ENCODE measurements at regions not wholly inside any gene's neighbourhood (a gene's known extent, or its start where the extent isn't known, plus 50 kb on each side); places are given as distances from the start of the nearest gene placed in this dataset.

- H3K4me3 ChIP-seq: no peak overlapping the region
- no peak for DNase-seq
- in situ Hi-C loops (cut with MboI; ENCODE audit: low sequenced_read_pairs in 4 of 4): no loop called here
- ATAC-seq: no peak
- no peaks in the 10 kb centered on the region for H3K27me3 ChIP-seq
- TF ChIP-seq CTCF (IDR thresholded peaks at IDR 0.05 in 4 of 5, conservative IDR thresholded peaks at IDR 0.05 in 1 of 5) (no peak), POLR2A (IDR thresholded peaks at IDR 0.05) (no peak)
- no peak overlapping the region for H3K27ac ChIP-seq
- intact Hi-C loops (cut with DNase I; ENCODE audit: low total_unique reads): no loop called here
- H3K36me3 ChIP-seq: no peaks in the 10 kb centered on the region
- H3K4me1 ChIP-seq: no peaks in the 10 kb centered on the region
- peaks cover 0 to 5% (median 0%) of the 10 kb centered on the region in 3 donors for H3K9me3 ChIP-seq
Observed at GRCh38 chr12:76138656-76139055, 54.2 kb upstream of the NAP1L1 start.

GRCh38 chr12:76137606-76138005 lies 53.1 kb upstream of the NAP1L1 start:
- in situ Hi-C loops (cut with MboI; ENCODE audit: low sequenced_read_pairs in 4 of 4): no loop called here
- H3K27ac ChIP-seq: no peak overlapping the region
- no peaks in the 10 kb centered on the region for H3K36me3 ChIP-seq
- intact Hi-C loops (cut with DNase I; ENCODE audit: low total_unique reads): no loop called here
- TF ChIP-seq CTCF (IDR thresholded peaks at IDR 0.05 in 4 of 5, conservative IDR thresholded peaks at IDR 0.05 in 1 of 5): no peak
- DNase-seq: no peak
- no peak overlapping the region for H3K4me3 ChIP-seq
- no peaks in the 10 kb centered on the region for H3K27me3 ChIP-seq
- no peaks in the 10 kb centered on the region for H3K4me1 ChIP-seq
- peaks cover 0 to 5% (median 0%) of the 10 kb centered on the region in 3 donors for H3K9me3 ChIP-seq
- no peak for ATAC-seq

GRCh38 chr12:76135456-76135855 lies 51.0 kb upstream of the NAP1L1 start:
- ATAC-seq (no peak), DNase-seq (no peak)
- in situ Hi-C loops (cut with MboI; ENCODE audit: low sequenced_read_pairs in 4 of 4) (no loop called here), intact Hi-C loops (cut with DNase I; ENCODE audit: low total_unique reads) (no loop called here)
- H3K4me1 ChIP-seq: no peaks in the 10 kb centered on the region
- H3K27ac ChIP-seq: no peak overlapping the region
- no peak for TF ChIP-seq POLR2A (IDR thresholded peaks at IDR 0.05)
- TF ChIP-seq CTCF (IDR thresholded peaks at IDR 0.05 in 4 of 5, conservative IDR thresholded peaks at IDR 0.05 in 1 of 5): no peak
- H3K27me3 ChIP-seq: no peaks in the 10 kb centered on the region
- H3K9me3 ChIP-seq: peaks cover 0 to 5% (median 0%) of the 10 kb centered on the region in 3 donors
- H3K4me3 ChIP-seq: no peak overlapping the region
- no peaks in the 10 kb centered on the region for H3K36me3 ChIP-seq

Data from gastrocnemius medialis (tissue), 4 donors.